Esophagus squamous epithelium (tissue), 5 donors: ENCODE measurements at regions not wholly inside any gene's neighbourhood (a gene's known extent, or its start where the extent isn't known, plus 50 kb on each side); places are given as distances from the start of the nearest gene placed in this dataset.

ENCODE experiments used
- DNase-seq: peaks from one replicate; lab custom pipeline; 2025; lab: John Stamatoyannopoulos, UW
- H3K27ac ChIP-seq, 4 donors: fragments of 200-600 bp; sonication (generic); one replicate each; pipeline ENCODE4 v1.5.1; 2016 to 2019; ENCODE audit warnings: mild to moderate bottlenecking in 1 of 4
- H3K27me3 ChIP-seq, 4 donors: fragments of 200-600 bp; sonication (generic); 1 replicate in 3 of 4; 2 replicates in 1 of 4; pipeline versions ENCODE4 v1.5.1 to v1.6.0; 2017 to 2021; ENCODE audit warnings: antibody characterized with exemption in 1 of 4
- H3K36me3 ChIP-seq, 3 donors: fragments of 200-600 bp; sonication (generic); one replicate each; pipeline ENCODE4 v1.5.1; 2016 to 2019
- H3K4me1 ChIP-seq, 3 donors: fragments of 200-600 bp; sonication (generic); one replicate each; pipeline ENCODE4 v1.5.1; 2017 to 2019
- H3K4me3 ChIP-seq, 4 donors: fragments of 200-600 bp; sonication (generic); 1 replicate in 3 of 4; 2 replicates in 1 of 4; pipeline ENCODE4 v1.5.1; 2016 to 2019; ENCODE audit warnings: mild to moderate bottlenecking in 2 of 4, moderate library complexity in 1 of 4
- H3K9me3 ChIP-seq, 3 donors: fragments of 200-600 bp; sonication (generic); one replicate each; pipeline ENCODE4 v1.5.1; 2016 to 2019
- CTCF ChIP-seq, 6 experiments: fragments of 450-650 bp in 4 of 6; fragments of 200-600 bp in 2 of 6; sonication (generic) in 2 of 6; IDR thresholded peaks; one replicate each; pipeline ENCODE4 v1.5.1; 2016 to 2019; ENCODE audit warnings: antibody characterized with exemption in 6 of 6, mild to moderate bottlenecking in 4 of 6, moderate library complexity in 4 of 6
- POLR2A ChIP-seq, 4 donors: fragments of 450-650 bp; IDR thresholded peaks; one replicate each; pipeline ENCODE4 v1.6.1; 2017; ENCODE audit warnings: antibody characterized with exemption in 4 of 4, mild to moderate bottlenecking in 4 of 4, moderate library complexity in 3 of 4
- WGBS, 2 donors: methylation state at CpG; one replicate each; pipeline ENCODE4 v1.1.5; 2018; 5-methylcytosine and 5-hydroxymethylcytosine counted together
- intact Hi-C: fragments of 100-400 bp; cut with DNase I; formaldehyde crosslinking; loops from one replicate; pipeline ENCODE4 v1.15.0; 2022
- donor health status: DM: yes; HTN: yes; CAD: no.

GRCh38 chr6:121896363-121896762 lies 460.9 kb downstream of the GJA1 start:
- H3K27me3 ChIP-seq: no peaks in the 10 kb centered on the region
- TF ChIP-seq CTCF (IDR thresholded peaks at IDR 0.05) (no peak), POLR2A (IDR thresholded peaks at IDR 0.05) (no peak)
- no peaks in the 10 kb centered on the region for H3K36me3 ChIP-seq
- peaks cover 0 to 29% (median 5%) of the 10 kb centered on the region in 3 donors for H3K4me1 ChIP-seq
- no peak overlapping the region for H3K4me3 ChIP-seq
- DNase-seq: no peak
- peak overlapping the region in 2 of 4 donors; percentile 31 to 57 for H3K27ac ChIP-seq
- intact Hi-C loops: no loop called here
- WGBS, 2 donors: 32 to 58% methylated on average over 1 of the region's 1 CpG
- no peaks in the 10 kb centered on the region for H3K9me3 ChIP-seq

GRCh38 chr6:121896771-121897170 lies 461.3 kb downstream of the GJA1 start:
- H3K4me1 ChIP-seq: peaks cover 0 to 29% (median 5%) of the 10 kb centered on the region in 3 donors
- intact Hi-C loops: no loop called here
- H3K9me3 ChIP-seq: no peaks in the 10 kb centered on the region
- H3K27ac ChIP-seq: peak overlapping the region in 2 of 4 donors; percentile 57 to 70
- no peak for TF ChIP-seq CTCF (IDR thresholded peaks at IDR 0.05)
- no peak for TF ChIP-seq POLR2A (IDR thresholded peaks at IDR 0.05)
- no peak for DNase-seq
- WGBS, 2 donors: 29 to 47% methylated on average over 3 of the region's 3 CpGs
- no peak overlapping the region for H3K4me3 ChIP-seq
- H3K36me3 ChIP-seq: no peaks in the 10 kb centered on the region
- no peaks in the 10 kb centered on the region for H3K27me3 ChIP-seq

- no peak for TF ChIP-seq POLR2A (IDR thresholded peaks at IDR 0.05)
- TF ChIP-seq CTCF (IDR thresholded peaks at IDR 0.05): no peak
- H3K4me3 ChIP-seq: no peak overlapping the region
- peaks cover 0 to 29% (median 5%) of the 10 kb centered on the region in 3 donors for H3K4me1 ChIP-seq
- no peak for DNase-seq
- peak overlapping the region in 2 of 4 donors; percentile 57 to 70 for H3K27ac ChIP-seq
- H3K9me3 ChIP-seq: no peaks in the 10 kb centered on the region
- WGBS, 2 donors: 50 to 65% methylated on average over 1 of the region's 1 CpG
- no peaks in the 10 kb centered on the region for H3K36me3 ChIP-seq
- no peaks in the 10 kb centered on the region for H3K27me3 ChIP-seq
- intact Hi-C loops: no loop called here
Measured at GRCh38 chr6:121897337-121897760, 461.9 kb downstream of the GJA1 start.

DNA sequence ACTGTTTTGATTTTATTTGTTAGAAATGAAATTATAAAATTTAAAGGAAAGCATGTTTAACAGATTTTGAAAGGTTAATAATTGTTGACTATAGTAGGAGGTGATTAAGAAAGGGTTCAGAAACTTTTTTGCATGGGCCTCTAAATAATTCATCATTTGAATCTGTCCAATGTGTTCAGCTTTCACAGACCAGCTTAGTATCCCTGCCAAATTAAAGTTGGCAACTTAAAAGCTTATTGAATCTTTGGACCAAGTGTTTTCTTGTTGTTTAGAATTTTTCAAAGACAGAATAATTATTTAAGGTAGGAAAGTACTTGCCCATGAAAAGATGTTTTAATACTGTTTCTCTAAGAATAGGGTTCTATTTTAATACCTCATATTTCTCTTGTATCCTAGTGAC lies 466.0 kb downstream of the GJA1 start:
- H3K27ac ChIP-seq: no peak overlapping the region
- H3K9me3 ChIP-seq: no peaks in the 10 kb centered on the region
- H3K36me3 ChIP-seq: no peaks in the 10 kb centered on the region
- H3K4me1 ChIP-seq: peaks cover 0 to 27% (median 2%) of the 10 kb centered on the region in 3 donors
- H3K4me3 ChIP-seq: no peak overlapping the region
- no peak for TF ChIP-seq POLR2A (IDR thresholded peaks at IDR 0.05)
- no peak for TF ChIP-seq CTCF (IDR thresholded peaks at IDR 0.05)
- no peak for DNase-seq
- H3K27me3 ChIP-seq: no peaks in the 10 kb centered on the region
- intact Hi-C loops: no loop called here

DNA sequence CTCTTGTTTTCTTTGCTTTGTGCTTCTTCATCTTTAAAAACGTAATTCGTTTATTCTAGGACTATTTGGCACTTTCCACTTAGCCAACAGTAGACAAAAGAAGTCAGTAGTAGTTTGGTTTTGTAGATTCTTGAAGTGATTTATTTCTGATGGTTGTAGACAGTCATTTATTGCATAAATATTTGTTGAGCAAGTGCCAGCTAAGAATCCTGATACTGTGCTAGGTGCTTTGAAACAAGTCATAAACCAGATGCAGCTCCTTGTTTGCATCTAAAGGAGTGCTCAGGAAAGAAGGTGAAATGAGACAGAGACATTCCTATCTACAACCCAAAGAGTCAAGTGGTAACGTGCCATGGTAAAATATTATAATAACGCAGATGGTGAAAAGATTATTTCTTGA lies 469.1 kb downstream of the GJA1 start:
- intact Hi-C loops: no loop called here
- 17 to 32% methylated on average over 4 of the region's 4 CpGs for WGBS, 2 donors
- Histone ChIP-seq H3K36me3 (no peaks in the 10 kb centered on the region), H3K9me3 (peaks cover 0 to 4% (median 0%) of the 10 kb centered on the region in 3 donors), H3K27me3 (no peaks in the 10 kb centered on the region), H3K27ac (no peak overlapping the region), H3K4me1 (peaks cover 0 to 7% (median 0%) of the 10 kb centered on the region in 3 donors), H3K4me3 (no peak overlapping the region)
- no peak for TF ChIP-seq CTCF (IDR thresholded peaks at IDR 0.05)
- TF ChIP-seq POLR2A (IDR thresholded peaks at IDR 0.05): no peak
- DNase-seq: no peak
